GM18861 (cell line): ENCODE measurements at regions not wholly inside any gene's neighbourhood (a gene's known extent, or its start where the extent isn't known, plus 50 kb on each side); places are given as distances from the start of the nearest gene placed in this dataset.

Experiments used
- ATAC-seq: cut with Tn5 transposase; IDR thresholded peaks from one replicate; pipeline ENCODE4 v1.9.1; 2021; ENCODE audit not compliant: unreplicated experiment

GRCh38 chr6:106035655-106036054 is 50.5 kb upstream of the PRDM1 start:
- ATAC-seq = no peak

GRCh38 chr6:106033806-106034205 is 52.3 kb upstream of the PRDM1 start:
- no peak for ATAC-seq

- no peak for ATAC-seq
Measured at GRCh38 chr6:106027758-106028157, 58.4 kb upstream of the PRDM1 start.

- no peak for ATAC-seq
Measured at GRCh38 chr6:106026748-106027715, 59.1 kb upstream of the PRDM1 start.

GRCh38 chr6:106025655-106026054 is 60.5 kb upstream of the PRDM1 start:
- no peak for ATAC-seq

GRCh38 chr6:106022801-106023200 is 63.3 kb upstream of the PRDM1 start:
- no peak for ATAC-seq

GRCh38 chr6:106017454-106017853 is 68.7 kb upstream of the PRDM1 start:
- ATAC-seq = no peak

- no peak for ATAC-seq
Measured at GRCh38 chr6:106014955-106015354, 71.2 kb upstream of the PRDM1 start.

- no peak for ATAC-seq
Measured at GRCh38 chr6:106011476-106011875, 74.7 kb upstream of the PRDM1 start.

GRCh38 chr6:106005954-106006353 is 80.2 kb upstream of the PRDM1 start:
- ATAC-seq = no peak

GRCh38 chr6:106005013-106005412 is 81.1 kb upstream of the PRDM1 start:
- ATAC-seq = no peak

- no peak for ATAC-seq
Measured at GRCh38 chr6:106003268-106003987, 82.7 kb upstream of the PRDM1 start.

- no peak for ATAC-seq
Measured at GRCh38 chr6:106002005-106002404, 84.1 kb upstream of the PRDM1 start.

GRCh38 chr6:106000935-106001334 is 85.2 kb upstream of the PRDM1 start:
- ATAC-seq = no peak

GRCh38 chr6:105997482-105997881 is 88.7 kb upstream of the PRDM1 start:
- no peak for ATAC-seq

- ATAC-seq = no peak
Measured at GRCh38 chr6:105995391-105995865, 90.7 kb upstream of the PRDM1 start.

GRCh38 chr6:105994591-105995390 is 91.3 kb upstream of the PRDM1 start:
- ATAC-seq = no peak

GRCh38 chr6:105994118-105994590 is 92.0 kb upstream of the PRDM1 start:
- no peak for ATAC-seq

GRCh38 chr6:105993341-105994117 is 92.6 kb upstream of the PRDM1 start:
- ATAC-seq = no peak

GRCh38 chr6:105992315-105992961 is 93.7 kb upstream of the PRDM1 start:
- peak; percentile 77 for ATAC-seq
